ENCODE measurements at regions not wholly inside any gene's neighbourhood (a gene's known extent, or its start where the extent isn't known, plus 50 kb on each side); places are given as distances from the start of the nearest gene placed in this dataset.

DNA sequence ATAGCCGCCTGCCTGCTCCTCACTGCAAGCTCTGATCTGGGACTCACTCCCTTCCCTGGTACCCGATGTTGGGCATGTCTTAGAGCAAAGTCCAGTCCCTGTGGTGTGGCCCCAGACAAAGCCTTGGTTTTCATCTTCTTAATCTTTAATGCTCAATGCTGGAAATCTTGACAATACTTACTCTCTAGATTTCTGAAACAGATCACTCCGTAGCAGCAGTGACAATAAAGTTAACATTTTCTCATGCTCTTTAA is 260.2 kb upstream of the IRX2 start:
- no peak overlapping the region for H3K4me3 ChIP-seq (ENCODE audit: low read depth, low read length)
- TF ChIP-seq, protein P1, sequence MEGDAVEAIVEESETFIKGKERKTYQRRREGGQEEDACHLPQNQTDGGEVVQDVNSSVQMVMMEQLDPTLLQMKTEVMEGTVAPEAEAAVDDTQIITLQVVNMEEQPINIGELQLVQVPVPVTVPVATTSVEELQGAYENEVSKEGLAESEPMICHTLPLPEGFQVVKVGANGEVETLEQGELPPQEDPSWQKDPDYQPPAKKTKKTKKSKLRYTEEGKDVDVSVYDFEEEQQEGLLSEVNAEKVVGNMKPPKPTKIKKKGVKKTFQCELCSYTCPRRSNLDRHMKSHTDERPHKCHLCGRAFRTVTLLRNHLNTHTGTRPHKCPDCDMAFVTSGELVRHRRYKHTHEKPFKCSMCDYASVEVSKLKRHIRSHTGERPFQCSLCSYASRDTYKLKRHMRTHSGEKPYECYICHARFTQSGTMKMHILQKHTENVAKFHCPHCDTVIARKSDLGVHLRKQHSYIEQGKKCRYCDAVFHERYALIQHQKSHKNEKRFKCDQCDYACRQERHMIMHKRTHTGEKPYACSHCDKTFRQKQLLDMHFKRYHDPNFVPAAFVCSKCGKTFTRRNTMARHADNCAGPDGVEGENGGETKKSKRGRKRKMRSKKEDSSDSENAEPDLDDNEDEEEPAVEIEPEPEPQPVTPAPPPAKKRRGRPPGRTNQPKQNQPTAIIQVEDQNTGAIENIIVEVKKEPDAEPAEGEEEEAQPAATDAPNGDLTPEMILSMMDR (IDR thresholded peaks at IDR 0.05; ENCODE audit: low read depth, low read length): no peak
- in situ Hi-C loops (cut with HindIII; ENCODE audit: low sequenced_read_pairs): no loop called here
- no peak for DNase-seq (ENCODE audit: low read depth, low spot score)

DNA sequence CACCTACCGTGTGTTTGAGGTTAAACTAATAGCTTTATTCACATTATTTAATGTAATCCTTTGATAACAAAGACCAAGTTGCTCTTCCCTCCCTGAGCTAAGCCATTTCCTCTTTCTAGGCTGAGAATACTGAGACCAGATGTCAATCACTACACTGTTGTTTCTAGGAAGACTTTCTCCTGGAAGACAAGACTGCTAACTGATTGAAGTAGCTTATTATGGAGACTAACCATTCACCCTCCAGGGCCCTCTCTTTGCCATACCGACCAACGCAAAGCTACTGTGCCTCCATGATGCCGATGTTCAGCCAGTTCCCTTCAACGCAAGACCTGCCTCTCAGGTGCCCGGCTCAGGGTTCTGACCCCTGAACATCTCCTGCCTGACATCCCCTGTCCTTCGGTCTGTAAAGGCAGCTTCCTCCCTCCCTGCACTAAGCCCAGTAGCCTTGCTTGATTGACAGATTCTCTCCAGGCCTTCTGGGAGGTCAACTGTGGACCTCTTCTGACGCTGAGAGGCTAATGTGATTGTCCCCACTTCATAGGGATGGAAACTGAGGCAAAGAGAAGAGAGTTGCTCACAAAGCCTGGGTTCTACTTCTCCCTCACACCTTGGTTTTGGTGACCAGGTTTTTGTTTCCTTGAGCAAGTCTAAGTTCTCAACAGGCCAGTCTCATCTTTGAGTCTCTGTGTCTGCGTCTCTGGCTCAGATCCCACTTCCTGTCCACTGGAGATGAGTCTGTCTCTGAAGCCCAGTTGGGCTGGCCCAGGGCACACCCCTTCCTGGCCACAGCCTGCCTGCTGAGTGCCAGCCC is 259.7 kb upstream of the IRX2 start:
- no peak overlapping the region for H3K4me3 ChIP-seq (ENCODE audit: low read depth, low read length)
- TF ChIP-seq, protein P1 (IDR thresholded peaks at IDR 0.05; ENCODE audit: low read depth, low read length): no peak
- DNase-seq (ENCODE audit: low read depth, low spot score): no peak
- in situ Hi-C loops (cut with HindIII; ENCODE audit: low sequenced_read_pairs): no loop called here

DNA sequence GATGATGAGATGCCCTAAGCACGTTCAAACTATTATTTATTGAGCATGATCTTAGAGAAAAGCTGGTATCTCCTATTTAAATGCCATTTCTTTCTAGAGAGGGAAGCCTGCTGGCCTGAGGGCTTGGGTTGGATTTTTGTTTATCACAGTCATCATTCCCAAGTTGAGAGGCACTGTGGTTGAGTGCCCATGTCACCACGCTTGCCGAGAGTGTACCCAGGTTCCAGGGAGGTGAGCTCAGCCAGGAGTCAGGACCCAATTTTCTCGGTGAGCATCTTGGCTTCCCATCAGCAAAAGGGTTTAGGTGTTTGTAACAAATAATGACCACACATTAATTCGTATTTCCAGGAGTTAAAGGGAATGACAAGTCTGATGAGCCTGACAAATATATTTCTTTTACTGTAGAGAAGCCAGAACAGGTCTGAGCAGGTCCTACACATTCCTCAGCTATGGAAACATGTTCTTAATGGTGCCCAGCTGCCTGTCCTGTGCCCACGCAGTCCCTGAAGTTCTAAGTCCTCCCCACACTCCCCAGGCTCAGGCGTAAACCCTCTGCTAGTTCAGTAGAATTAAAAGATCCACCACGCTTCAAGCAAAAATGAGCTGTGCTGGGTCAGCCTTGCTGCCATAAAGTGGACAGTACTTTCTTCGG is 258.9 kb upstream of the IRX2 start:
- DNase-seq (ENCODE audit: low read depth, low spot score): no peak
- TF ChIP-seq, protein P1 (IDR thresholded peaks at IDR 0.05; ENCODE audit: low read depth, low read length): no peak
- in situ Hi-C loops (cut with HindIII; ENCODE audit: low sequenced_read_pairs): no loop called here
- H3K4me3 ChIP-seq (ENCODE audit: low read depth, low read length): no peak overlapping the region

DNA sequence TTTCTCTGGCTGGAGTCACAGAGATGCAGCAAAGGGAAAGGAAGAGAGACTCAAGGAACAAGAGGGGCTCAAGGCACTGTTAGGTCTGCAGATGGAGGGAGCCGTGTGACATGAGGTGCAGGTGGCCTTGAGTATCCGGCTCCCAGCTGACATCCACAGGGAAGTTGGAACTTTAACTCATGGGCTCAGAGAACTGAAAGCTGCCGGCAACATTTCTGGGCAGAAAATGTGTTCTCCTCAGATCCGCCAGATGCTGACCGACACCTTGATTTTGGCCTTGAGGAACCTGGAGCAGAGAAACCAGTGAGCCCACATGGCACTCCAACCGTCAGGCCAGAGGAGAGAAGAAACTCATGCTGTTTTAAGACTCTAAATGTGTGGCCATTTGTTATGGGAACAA is 258.1 kb upstream of the IRX2 start:
- TF ChIP-seq, protein P1 (IDR thresholded peaks at IDR 0.05; ENCODE audit: low read depth, low read length): no peak
- H3K4me3 ChIP-seq (ENCODE audit: low read depth, low read length): no peak overlapping the region
- in situ Hi-C loops (cut with HindIII; ENCODE audit: low sequenced_read_pairs): no loop called here

DNA sequence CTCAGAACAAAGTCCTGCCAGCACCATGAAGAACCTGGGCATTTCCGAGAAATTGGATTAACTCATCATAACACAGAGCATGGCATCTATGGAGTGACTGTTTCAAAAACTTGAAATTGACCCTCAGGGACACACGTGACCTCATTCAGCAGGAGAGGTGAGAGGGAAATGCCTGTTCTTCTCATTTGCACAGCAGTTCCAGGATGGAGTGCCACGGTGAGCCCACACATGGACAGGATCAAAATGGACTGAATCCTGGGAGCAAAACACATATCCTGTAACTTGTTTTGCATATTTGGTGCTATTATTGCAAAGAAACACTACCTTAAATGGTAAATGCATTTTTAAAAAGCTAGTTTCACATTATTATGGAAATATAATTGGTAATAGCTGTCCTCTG is 256.1 kb upstream of the IRX2 start:
- H3K4me3 ChIP-seq (ENCODE audit: low read depth, low read length): no peak overlapping the region
- in situ Hi-C loops (cut with HindIII; ENCODE audit: low sequenced_read_pairs): no loop called here
- no peak for DNase-seq (ENCODE audit: low read depth, low spot score)
- TF ChIP-seq, protein P1 (IDR thresholded peaks at IDR 0.05; ENCODE audit: low read depth, low read length): no peak

More for the DNA sequence above, 258.1 kb upstream of the IRX2 start:
- no peak for DNase-seq (ENCODE audit: low read depth, low spot score)

DNA sequence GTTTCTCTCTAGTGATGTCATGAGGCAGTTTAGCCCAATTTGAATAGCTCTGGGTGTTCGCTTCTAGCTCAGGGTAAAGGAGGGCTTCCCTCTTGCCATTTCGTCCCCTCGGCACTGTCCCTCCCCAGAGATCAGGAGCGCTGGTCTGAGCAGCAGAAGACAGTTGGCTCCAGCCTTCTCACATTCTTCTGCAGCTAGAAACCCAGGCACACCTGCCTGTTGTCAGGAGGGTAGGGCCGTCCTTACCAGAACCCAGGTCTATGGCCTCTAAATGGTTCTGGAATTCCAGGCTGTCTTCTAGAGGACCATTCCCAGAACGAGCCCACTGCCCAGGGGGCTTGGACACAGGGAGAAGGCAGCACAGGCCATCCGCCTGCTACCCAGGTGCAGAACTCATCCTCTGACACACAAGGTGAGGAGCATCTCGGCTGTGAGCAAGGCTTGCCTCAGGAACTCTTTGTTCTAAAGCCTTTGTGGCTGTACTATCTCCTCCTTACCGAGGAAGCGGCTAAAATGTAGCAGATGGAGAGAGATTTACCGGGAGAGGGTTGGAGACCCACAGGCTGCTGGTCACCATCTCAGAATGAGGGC is 255.6 kb upstream of the IRX2 start:
- no peak for DNase-seq (ENCODE audit: low read depth, low spot score)
- in situ Hi-C loops (cut with HindIII; ENCODE audit: low sequenced_read_pairs): no loop called here
- TF ChIP-seq, protein P1 (IDR thresholded peaks at IDR 0.05; ENCODE audit: low read depth, low read length): no peak
- no peak overlapping the region for H3K4me3 ChIP-seq (ENCODE audit: low read depth, low read length)

Data from astrocyte of the spinal cord (primary cell).